ENCODE measurements at regions not wholly inside any gene's neighbourhood (a gene's known extent, or its start where the extent isn't known, plus 50 kb on each side); places are given as distances from the start of the nearest gene placed in this dataset.
A peak's percentile ranks its signal among the peaks of the same experiment; 100 is the strongest.

DNA sequence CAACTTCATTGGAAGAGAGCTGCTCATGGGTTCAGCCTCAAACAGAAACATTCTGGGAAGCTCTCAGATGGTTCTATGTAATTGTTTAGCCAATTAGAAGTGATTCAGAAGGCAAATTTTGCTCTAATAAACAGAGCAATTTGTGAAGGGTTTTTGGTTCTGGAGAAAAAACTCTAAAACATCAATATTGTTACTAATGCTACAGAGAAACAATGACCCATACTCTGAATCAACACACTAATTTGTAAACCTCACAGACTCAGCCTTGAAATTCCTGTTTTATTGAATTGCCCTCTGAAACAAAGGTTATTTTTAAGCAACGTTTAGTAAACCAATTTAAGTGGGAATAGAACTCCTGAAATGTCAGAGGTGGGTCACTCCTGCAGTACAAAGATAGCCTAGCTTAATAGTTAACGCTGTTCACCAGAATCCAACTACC lies 171.6 kb upstream of the SVIL start:
- ATAC-seq (ENCODE audit: low FRiP score in 2 of 2) (no peak), DNase-seq (no peak)
- H3K36me3 ChIP-seq: no peaks in the 10 kb centered on the region
- no peaks in the 10 kb centered on the region for H3K9me3 ChIP-seq
- 59 to 69% methylated on average over 2 of the region's 2 CpGs for WGBS, 2 donors
- H3K4me1 ChIP-seq: peaks cover 7 to 20% (median 13%) of the 10 kb centered on the region in 4 donors
- no peak overlapping the region for H3K4me3 ChIP-seq
- no peak overlapping the region for H3K27ac ChIP-seq
- TF ChIP-seq POLR2A (IDR thresholded peaks at IDR 0.05) (no peak), POLR2AphosphoS5 (IDR thresholded peaks at IDR 0.05) (no peak), EP300 (IDR thresholded peaks at IDR 0.05) (no peak)
- TF ChIP-seq, protein P1, sequence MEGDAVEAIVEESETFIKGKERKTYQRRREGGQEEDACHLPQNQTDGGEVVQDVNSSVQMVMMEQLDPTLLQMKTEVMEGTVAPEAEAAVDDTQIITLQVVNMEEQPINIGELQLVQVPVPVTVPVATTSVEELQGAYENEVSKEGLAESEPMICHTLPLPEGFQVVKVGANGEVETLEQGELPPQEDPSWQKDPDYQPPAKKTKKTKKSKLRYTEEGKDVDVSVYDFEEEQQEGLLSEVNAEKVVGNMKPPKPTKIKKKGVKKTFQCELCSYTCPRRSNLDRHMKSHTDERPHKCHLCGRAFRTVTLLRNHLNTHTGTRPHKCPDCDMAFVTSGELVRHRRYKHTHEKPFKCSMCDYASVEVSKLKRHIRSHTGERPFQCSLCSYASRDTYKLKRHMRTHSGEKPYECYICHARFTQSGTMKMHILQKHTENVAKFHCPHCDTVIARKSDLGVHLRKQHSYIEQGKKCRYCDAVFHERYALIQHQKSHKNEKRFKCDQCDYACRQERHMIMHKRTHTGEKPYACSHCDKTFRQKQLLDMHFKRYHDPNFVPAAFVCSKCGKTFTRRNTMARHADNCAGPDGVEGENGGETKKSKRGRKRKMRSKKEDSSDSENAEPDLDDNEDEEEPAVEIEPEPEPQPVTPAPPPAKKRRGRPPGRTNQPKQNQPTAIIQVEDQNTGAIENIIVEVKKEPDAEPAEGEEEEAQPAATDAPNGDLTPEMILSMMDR (IDR thresholded peaks at IDR 0.05): no peak
- H3K27me3 ChIP-seq: no peaks in the 10 kb centered on the region

DNA sequence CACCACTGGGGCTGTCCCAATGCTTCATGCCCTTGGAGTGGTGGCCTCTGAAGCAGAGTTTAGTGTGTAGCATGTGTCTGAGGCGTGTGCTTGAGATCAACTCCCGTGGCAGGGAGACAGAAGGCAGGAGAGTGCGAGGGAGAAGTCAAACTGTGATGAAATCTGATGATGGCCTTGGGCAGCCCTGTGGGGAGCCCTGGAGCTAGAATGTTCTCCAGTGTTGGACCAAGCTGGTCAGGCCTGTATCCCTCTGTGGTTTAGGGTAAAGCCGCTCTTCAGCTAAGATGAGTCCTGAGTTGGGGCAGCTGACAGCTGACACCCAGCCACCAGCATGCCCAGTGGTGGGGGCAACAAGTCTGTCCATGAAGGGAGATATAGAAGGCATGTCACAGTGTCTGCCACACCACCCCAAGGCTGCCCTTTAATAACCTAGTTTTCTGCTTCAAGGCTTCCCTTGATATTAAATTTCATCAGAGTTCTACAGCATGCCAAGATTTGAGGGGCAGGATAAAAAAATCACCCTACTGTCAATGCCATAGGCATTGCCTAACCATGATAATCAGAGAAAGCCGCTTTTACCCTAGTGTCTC lies 170.5 kb upstream of the SVIL start:
- no peak for ATAC-seq (ENCODE audit: low FRiP score in 2 of 2)
- no peak for DNase-seq
- Histone ChIP-seq H3K36me3 (no peaks in the 10 kb centered on the region), H3K9me3 (no peaks in the 10 kb centered on the region), H3K27ac (no peak overlapping the region), H3K4me3 (no peak overlapping the region), H3K4me1 (peaks cover 7 to 20% (median 13%) of the 10 kb centered on the region in 4 donors), H3K27me3 (no peaks in the 10 kb centered on the region)
- TF ChIP-seq, protein P1 (IDR thresholded peaks at IDR 0.05): no peak
- no peak for TF ChIP-seq POLR2AphosphoS5 (IDR thresholded peaks at IDR 0.05)
- no peak for TF ChIP-seq EP300 (IDR thresholded peaks at IDR 0.05)
- TF ChIP-seq POLR2A (IDR thresholded peaks at IDR 0.05): no peak
- 91 to 98% methylated on average over 4 to 5 of the region's 5 CpGs for WGBS, 2 donors

DNA sequence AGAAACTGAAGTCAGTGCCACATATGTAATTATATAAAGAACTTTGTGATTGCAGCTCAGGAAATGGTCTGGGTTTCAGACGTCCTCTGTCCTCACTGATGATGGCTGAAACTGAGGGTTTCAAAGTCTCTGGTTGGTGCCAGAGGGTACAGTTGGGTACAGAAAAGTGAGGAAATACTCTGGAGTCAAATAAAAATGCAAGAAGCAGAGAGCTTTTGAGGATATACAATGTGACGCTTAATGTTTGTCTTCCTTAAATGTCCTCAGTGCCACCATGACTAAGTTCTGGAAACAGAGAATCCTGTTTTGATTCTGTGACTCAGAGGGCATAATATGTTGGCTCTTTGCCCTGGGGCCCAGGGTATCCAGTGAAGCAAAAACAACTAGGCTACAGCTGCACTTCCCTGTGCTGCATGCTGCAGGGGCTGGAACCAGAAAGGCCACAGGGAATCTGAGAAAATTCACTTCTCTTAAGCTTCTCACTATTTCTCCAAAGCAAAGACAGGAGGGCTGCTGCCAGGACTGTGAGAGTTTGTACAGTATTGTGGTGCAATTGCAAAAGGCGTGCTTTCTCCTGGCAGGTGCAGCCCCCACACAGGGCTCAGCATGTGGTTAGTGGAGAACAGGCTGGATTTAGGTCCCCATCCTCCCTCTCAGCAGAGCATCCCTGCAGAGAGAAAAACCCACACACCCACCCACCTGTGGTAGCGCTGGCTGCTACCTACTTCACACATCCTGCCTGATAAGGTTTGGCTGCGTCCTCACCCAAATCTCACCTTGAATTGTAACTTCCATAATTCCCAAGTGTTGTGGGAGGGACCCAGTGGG lies 169.5 kb upstream of the SVIL start:
- Histone ChIP-seq H3K9me3 (no peaks in the 10 kb centered on the region), H3K36me3 (no peaks in the 10 kb centered on the region), H3K27ac (peak overlapping the region in 3 of 4 donors; percentile 2 to 61 (median 37)), H3K4me1 (peaks cover 7 to 21% (median 14%) of the 10 kb centered on the region in 4 donors), H3K4me3 (no peak overlapping the region), H3K27me3 (no peaks in the 10 kb centered on the region)
- ATAC-seq (ENCODE audit: low FRiP score in 2 of 2) (peak in 1 of 2 donors; percentile 56), DNase-seq (peak in 1 of 2 donors; percentile 54)
- WGBS, 2 donors: 56 to 63% methylated on average over 4 to 5 of the region's 5 CpGs
- TF ChIP-seq POLR2AphosphoS5 (IDR thresholded peaks at IDR 0.05) (no peak), EP300 (IDR thresholded peaks at IDR 0.05) (no peak), POLR2A (IDR thresholded peaks at IDR 0.05) (no peak)
- TF ChIP-seq, protein P1 (IDR thresholded peaks at IDR 0.05): no peak

DNA sequence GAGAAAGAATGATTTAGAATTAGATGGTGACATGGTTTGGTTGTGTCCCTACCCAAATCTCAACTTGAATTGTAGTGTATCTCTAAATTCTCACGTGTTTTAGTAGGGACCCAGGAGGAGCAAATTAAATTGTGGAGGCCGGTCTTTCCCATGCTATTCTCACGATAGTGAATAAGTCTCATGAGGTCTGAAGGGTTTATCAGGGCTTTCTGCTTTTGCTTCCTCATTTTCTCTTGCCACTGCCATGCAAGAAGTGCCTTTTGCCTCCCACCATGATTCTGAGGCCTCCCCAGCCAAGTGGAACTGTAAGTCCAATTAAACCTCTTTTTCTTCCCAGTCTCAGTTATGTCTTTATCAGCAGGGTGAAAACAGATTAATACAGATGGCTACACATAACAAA lies 167.4 kb upstream of the SVIL start:
- no peak overlapping the region for H3K27ac ChIP-seq
- H3K36me3 ChIP-seq: no peaks in the 10 kb centered on the region
- peaks cover 7 to 22% (median 14%) of the 10 kb centered on the region in 4 donors for H3K4me1 ChIP-seq
- H3K27me3 ChIP-seq: no peaks in the 10 kb centered on the region
- TF ChIP-seq EP300 (IDR thresholded peaks at IDR 0.05): no peak
- no peak for TF ChIP-seq POLR2AphosphoS5 (IDR thresholded peaks at IDR 0.05)
- no peak for TF ChIP-seq POLR2A (IDR thresholded peaks at IDR 0.05)
- TF ChIP-seq, protein P1 (IDR thresholded peaks at IDR 0.05): no peak
- ATAC-seq (ENCODE audit: low FRiP score in 2 of 2) (no peak), DNase-seq (no peak)
- no peaks in the 10 kb centered on the region for H3K9me3 ChIP-seq
- H3K4me3 ChIP-seq: no peak overlapping the region
- WGBS, 2 donors: 84 to 88% methylated on average over 3 of the region's 3 CpGs
